Testis (tissue), 2 donors: ENCODE measurements at regions not wholly inside any gene's neighbourhood (a gene's known extent, or its start where the extent isn't known, plus 50 kb on each side); places are given as distances from the start of the nearest gene placed in this dataset.

Experiments used
- DNase-seq: peaks from one replicate; pipeline ENCODE4 v3.0.0-alpha.2; 2019
- H3K27ac ChIP-seq, 2 donors: fragments of 200-600 bp; sonication (generic); one replicate each; pipeline ENCODE4 v1.5.1; 2019
- H3K27me3 ChIP-seq: fragments of 200-600 bp; sonication (generic); one replicate; pipeline ENCODE4 v1.5.1; 2019
- H3K36me3 ChIP-seq: fragments of 200-600 bp; sonication (generic); one replicate; pipeline ENCODE4 v1.5.1; 2017; ENCODE audit warnings: low read depth; ENCODE audit errors: missing control alignments
- H3K4me1 ChIP-seq: fragments of 200-600 bp; sonication (generic); one replicate; pipeline ENCODE4 v1.5.1; 2019
- H3K4me3 ChIP-seq, 2 donors: fragments of 200-600 bp; sonication (generic); one replicate each; pipeline ENCODE4 v1.5.1; 2017 to 2019
- H3K9me3 ChIP-seq: fragments of 200-600 bp; sonication (generic); one replicate; pipeline ENCODE4 v1.5.1; 2017
- POLR2A ChIP-seq: fragments of 450-650 bp; IDR thresholded peaks from one replicate; pipeline ENCODE4 v1.6.1; 2017; ENCODE audit warnings: antibody characterized with exemption, mild to moderate bottlenecking, moderate library complexity
- WGBS, 2 donors: methylation state at CpG; one replicate each; pipeline ENCODE4 v1.1.5; 2018; 5-methylcytosine and 5-hydroxymethylcytosine counted together
- intact Hi-C: fragments of 100-400 bp; cut with DNase I; formaldehyde crosslinking; loops from one replicate; pipeline ENCODE4 v1.15.1; 2023; ENCODE audit warnings: low total_unique reads
- TF ChIP-seq, protein P1 (sequence below), 3 experiments: fragments of 450-650 bp in 2 of 3; fragments of 200-600 bp in 1 of 3; sonication (generic) in 1 of 3; IDR thresholded peaks; one replicate each; pipeline ENCODE4 v1.5.1; 2016 to 2019; ENCODE audit warnings: antibody characterized with exemption in 3 of 3, mild to moderate bottlenecking in 2 of 3, moderate library complexity in 1 of 3

DNA sequence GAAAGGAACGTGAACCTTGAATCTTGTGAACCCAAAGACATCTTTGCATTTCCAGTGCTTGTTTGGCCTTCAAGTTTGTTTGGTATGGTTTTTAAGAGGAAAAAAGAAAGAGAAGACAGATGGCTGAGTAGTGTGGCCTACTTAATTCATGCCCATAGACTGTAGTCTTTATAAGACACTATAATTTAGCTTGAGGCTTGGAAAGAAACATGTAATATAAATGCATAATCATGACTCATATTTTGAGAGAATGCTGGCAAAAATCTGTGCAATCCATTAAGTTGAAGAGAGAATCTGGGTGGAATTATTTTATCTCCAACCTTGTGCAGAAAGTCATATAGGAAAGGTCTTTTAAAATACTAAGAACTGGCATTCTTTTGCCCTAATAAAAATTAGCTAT, 179.3 kb downstream of the SIPA1L2 start:
- intact Hi-C loops: no loop called here
- no peaks in the 10 kb centered on the region for H3K4me1 ChIP-seq
- no peaks in the 10 kb centered on the region for H3K9me3 ChIP-seq
- no peaks in the 10 kb centered on the region for H3K36me3 ChIP-seq
- H3K27me3 ChIP-seq: no peaks in the 10 kb centered on the region
- no peak for DNase-seq
- TF ChIP-seq, protein P1, sequence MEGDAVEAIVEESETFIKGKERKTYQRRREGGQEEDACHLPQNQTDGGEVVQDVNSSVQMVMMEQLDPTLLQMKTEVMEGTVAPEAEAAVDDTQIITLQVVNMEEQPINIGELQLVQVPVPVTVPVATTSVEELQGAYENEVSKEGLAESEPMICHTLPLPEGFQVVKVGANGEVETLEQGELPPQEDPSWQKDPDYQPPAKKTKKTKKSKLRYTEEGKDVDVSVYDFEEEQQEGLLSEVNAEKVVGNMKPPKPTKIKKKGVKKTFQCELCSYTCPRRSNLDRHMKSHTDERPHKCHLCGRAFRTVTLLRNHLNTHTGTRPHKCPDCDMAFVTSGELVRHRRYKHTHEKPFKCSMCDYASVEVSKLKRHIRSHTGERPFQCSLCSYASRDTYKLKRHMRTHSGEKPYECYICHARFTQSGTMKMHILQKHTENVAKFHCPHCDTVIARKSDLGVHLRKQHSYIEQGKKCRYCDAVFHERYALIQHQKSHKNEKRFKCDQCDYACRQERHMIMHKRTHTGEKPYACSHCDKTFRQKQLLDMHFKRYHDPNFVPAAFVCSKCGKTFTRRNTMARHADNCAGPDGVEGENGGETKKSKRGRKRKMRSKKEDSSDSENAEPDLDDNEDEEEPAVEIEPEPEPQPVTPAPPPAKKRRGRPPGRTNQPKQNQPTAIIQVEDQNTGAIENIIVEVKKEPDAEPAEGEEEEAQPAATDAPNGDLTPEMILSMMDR (IDR thresholded peaks at IDR 0.05): no peak
- TF ChIP-seq POLR2A: no peak
- H3K4me3 ChIP-seq: no peak overlapping the region
- no peak overlapping the region for H3K27ac ChIP-seq
- 93% methylated on average over 1 of the region's 1 CpG for WGBS, 2 donors

GRCh38 chr1:232447125-232447524, 182.8 kb downstream of the SIPA1L2 start:
- intact Hi-C loops: no loop called here
- no peaks in the 10 kb centered on the region for H3K4me1 ChIP-seq
- H3K27me3 ChIP-seq: no peaks in the 10 kb centered on the region
- no peak for TF ChIP-seq POLR2A
- TF ChIP-seq, protein P1 (IDR thresholded peaks at IDR 0.05): no peak
- H3K9me3 ChIP-seq: no peaks in the 10 kb centered on the region
- DNase-seq: no peak
- no peak overlapping the region for H3K27ac ChIP-seq
- H3K4me3 ChIP-seq: no peak overlapping the region
- no peaks in the 10 kb centered on the region for H3K36me3 ChIP-seq
- WGBS, 2 donors: 78 to 83% methylated on average over 2 of the region's 2 CpGs

GRCh38 chr1:232445361-232446106, 184.4 kb downstream of the SIPA1L2 start:
- DNase-seq: no peak
- no peak for TF ChIP-seq POLR2A
- TF ChIP-seq, protein P1 (IDR thresholded peaks at IDR 0.05): no peak
- H3K27ac ChIP-seq: no peak overlapping the region
- intact Hi-C loops: no loop called here
- H3K36me3 ChIP-seq: no peaks in the 10 kb centered on the region
- WGBS, 2 donors: 90 to 93% methylated on average over 18 to 24 of the region's 24 CpGs
- H3K27me3 ChIP-seq: no peaks in the 10 kb centered on the region
- H3K9me3 ChIP-seq: no peaks in the 10 kb centered on the region
- no peaks in the 10 kb centered on the region for H3K4me1 ChIP-seq
- H3K4me3 ChIP-seq: no peak overlapping the region

GRCh38 chr1:232443372-232443771, 186.6 kb downstream of the SIPA1L2 start:
- intact Hi-C loops: no loop called here
- no peaks in the 10 kb centered on the region for H3K36me3 ChIP-seq
- WGBS, 2 donors: 89% methylated on average over 7 of the region's 7 CpGs

More at GRCh38 chr1:232443372-232443771, 186.6 kb downstream of the SIPA1L2 start:
- no peak for DNase-seq
- no peak for TF ChIP-seq POLR2A
- TF ChIP-seq, protein P1 (IDR thresholded peaks at IDR 0.05): no peak
- no peaks in the 10 kb centered on the region for H3K27me3 ChIP-seq
- no peak overlapping the region for H3K27ac ChIP-seq
- H3K4me3 ChIP-seq: no peak overlapping the region
- H3K9me3 ChIP-seq: no peaks in the 10 kb centered on the region
- no peaks in the 10 kb centered on the region for H3K4me1 ChIP-seq
